GM06990 (cell line): ENCODE measurements at regions not wholly inside any gene's neighbourhood (a gene's known extent, or its start where the extent isn't known, plus 50 kb on each side); places are given as distances from the start of the nearest gene placed in this dataset.

Experiments used
- DNase-seq: peaks from one replicate; pipeline ENCODE4 v3.0.0-alpha.2; 2011; ENCODE audit not compliant: insufficient read length; ENCODE audit errors: extremely low read depth
- H3K27me3 ChIP-seq: replicated peaks from 2 replicates; pipeline ENCODE4 v1.6.0; 2011; ENCODE audit warnings: low read length; ENCODE audit not compliant: control insufficient read depth, insufficient read depth
- H3K36me3 ChIP-seq: 2 replicates; pipeline ENCODE4 v1.5.1; 2011; ENCODE audit warnings: low read length; ENCODE audit not compliant: control insufficient read depth, insufficient read depth
- H3K4me3 ChIP-seq: replicated peaks from 2 replicates; pipeline ENCODE4 v1.5.1; 2011; ENCODE audit warnings: low read depth, mild to moderate bottlenecking, control low read depth, low read length
- TF ChIP-seq, protein P1 (sequence below): IDR thresholded peaks from 2 replicates; pipeline ENCODE4 v1.5.1; 2011; ENCODE audit warnings: low read length, control low read depth, mild to moderate bottlenecking, inconsistent platforms; ENCODE audit not compliant: insufficient read depth, poor library complexity, severe bottlenecking

DNA sequence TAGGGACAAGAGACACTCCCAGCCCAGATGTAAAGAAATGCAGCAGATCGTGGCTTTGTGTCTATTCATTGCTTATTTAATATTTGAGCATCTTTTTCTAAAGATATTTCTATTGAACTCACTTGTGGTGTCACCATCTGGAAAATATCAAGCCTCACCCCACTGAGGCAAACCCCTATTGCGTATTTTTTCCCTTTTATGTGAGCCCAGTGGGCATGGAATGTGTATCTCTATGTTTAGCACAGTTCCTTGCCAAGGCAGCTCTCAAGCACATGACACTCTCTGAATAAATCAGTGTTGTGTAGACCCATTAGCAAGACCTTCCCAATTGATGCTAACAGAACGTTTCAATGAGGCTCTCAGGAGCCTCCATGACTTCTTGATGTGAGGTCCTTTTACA is 81.6 kb downstream of the TMEM174 start:
- TF ChIP-seq, protein P1, sequence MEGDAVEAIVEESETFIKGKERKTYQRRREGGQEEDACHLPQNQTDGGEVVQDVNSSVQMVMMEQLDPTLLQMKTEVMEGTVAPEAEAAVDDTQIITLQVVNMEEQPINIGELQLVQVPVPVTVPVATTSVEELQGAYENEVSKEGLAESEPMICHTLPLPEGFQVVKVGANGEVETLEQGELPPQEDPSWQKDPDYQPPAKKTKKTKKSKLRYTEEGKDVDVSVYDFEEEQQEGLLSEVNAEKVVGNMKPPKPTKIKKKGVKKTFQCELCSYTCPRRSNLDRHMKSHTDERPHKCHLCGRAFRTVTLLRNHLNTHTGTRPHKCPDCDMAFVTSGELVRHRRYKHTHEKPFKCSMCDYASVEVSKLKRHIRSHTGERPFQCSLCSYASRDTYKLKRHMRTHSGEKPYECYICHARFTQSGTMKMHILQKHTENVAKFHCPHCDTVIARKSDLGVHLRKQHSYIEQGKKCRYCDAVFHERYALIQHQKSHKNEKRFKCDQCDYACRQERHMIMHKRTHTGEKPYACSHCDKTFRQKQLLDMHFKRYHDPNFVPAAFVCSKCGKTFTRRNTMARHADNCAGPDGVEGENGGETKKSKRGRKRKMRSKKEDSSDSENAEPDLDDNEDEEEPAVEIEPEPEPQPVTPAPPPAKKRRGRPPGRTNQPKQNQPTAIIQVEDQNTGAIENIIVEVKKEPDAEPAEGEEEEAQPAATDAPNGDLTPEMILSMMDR = no peak
- Histone ChIP-seq H3K27me3 (peaks cover 3% of the 10 kb centered on the region), H3K4me3 (no peak overlapping the region), H3K36me3 (no peaks in the 10 kb centered on the region)
- DNase-seq = no peak

DNA sequence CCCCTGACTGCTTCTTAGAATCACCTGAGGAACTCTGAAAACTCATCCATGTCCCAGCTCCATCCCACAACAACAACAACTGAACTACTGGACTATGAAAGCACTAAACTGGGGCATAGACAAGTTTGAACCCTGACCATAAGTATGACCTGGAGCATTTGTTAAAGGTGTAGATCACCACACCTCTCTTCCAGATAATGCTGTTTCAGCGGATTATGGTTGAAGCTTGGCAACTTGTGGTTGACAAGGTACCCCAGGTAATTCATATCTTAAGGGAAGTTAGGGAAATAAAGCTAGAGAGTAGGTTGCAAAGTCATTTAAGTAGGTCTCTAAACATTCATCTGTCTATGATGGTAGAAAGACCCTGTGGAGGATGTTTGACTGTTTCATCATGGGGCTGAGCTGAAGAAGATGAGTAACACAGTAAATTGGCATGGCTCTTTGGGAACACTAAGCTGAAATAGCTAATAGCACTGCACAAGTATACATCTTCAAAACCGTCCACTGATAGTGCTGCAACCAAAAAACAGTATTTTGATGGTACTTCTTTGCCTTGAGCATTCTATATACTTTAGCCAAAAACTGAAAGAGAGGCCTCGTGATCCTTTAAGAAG is 80.2 kb downstream of the TMEM174 start:
- TF ChIP-seq, protein P1 = no peak
- Histone ChIP-seq H3K4me3 (no peak overlapping the region), H3K27me3 (peaks cover 3% of the 10 kb centered on the region), H3K36me3 (no peaks in the 10 kb centered on the region)
- DNase-seq = no peak

DNA sequence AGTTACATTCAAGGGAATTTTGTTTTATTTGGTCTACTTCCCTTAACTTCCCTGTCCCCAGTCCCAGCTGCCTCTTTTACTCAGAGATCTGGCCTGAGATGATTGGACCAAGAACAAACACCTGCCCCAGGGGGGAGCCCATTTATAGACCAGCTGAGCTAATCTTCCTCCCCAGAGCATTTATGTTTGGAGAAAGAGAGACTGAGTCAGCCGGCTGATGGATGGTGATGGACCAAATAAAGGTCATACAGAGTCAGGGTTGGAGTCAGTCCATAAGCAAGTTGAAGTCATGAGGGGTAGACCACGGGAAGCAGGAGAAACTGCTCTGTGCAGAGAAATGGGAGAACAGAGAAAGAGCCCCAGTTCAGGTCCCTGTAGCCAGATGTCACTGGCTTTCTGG is 77.7 kb downstream of the TMEM174 start:
- DNase-seq = no peak
- no peak overlapping the region for H3K4me3 ChIP-seq
- H3K27me3 ChIP-seq = peaks cover 2% of the 10 kb centered on the region
- TF ChIP-seq, protein P1 = no peak
- H3K36me3 ChIP-seq = no peaks in the 10 kb centered on the region

DNA sequence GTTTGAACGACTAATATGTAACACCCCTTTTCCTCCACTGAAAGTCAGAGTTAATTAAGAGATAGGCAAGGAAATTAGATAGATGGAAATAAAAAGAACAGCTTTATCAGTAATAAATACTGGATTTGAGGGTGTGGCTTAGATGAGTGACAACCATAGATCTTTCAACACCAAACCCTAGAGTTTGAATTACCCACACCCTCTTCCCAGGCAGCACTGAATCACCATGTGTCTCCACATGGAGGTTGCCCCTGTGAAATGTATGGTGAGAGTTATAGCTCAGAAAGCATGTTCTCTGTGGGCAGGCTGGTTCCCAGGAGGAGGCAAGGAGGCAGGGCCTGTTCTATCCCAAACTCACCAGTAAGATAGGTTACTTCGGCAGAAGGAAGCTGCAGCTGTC is 69.7 kb downstream of the TMEM174 start:
- Histone ChIP-seq H3K4me3 (no peak overlapping the region), H3K36me3 (no peaks in the 10 kb centered on the region), H3K27me3 (peaks cover 3% of the 10 kb centered on the region; the same call in 1 of the 2 replicates)
- no peak for DNase-seq
- TF ChIP-seq, protein P1 = no peak

DNA sequence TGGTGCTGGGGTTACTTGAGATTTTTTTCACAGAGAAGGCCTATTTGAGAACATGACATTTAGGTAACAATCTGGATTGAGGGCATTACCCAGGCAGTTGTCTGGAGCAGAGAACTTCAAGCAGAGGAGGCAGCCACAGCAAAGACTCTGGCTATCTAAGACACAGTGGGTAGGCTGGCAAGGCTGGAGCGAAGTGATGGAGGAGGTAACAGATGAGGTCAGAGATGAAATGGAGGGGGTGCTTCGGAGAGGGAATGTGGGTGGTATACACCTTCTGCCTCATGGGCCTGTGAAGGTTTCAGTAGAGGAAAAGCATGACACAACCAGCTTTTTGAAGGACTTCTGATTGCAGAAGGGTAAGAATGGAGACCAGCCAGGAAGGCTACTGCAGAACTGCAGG is 65.9 kb downstream of the TMEM174 start:
- Histone ChIP-seq H3K36me3 (no peaks in the 10 kb centered on the region), H3K4me3 (no peak overlapping the region), H3K27me3 (0 out of 2 replicates have a peak, but pooled peaks cover 1% of the 10 kb centered on the region)
- DNase-seq = no peak
- TF ChIP-seq, protein P1 = no peak
